Smooth muscle cell of the brain vasculature (primary cell): ENCODE measurements at regions not wholly inside any gene's neighbourhood (a gene's known extent, or its start where the extent isn't known, plus 50 kb on each side); places are given as distances from the start of the nearest gene placed in this dataset.
"Not testable (repeated sequence)": the region's sequence is repeated elsewhere in the genome, so short reads cannot be mapped to it uniquely, and the experiment has no call there.

ENCODE experiments used
- DNase-seq: peaks from one replicate; pipeline ENCODE4 v3.0.0-alpha.2; 2012; ENCODE audit warnings: low read depth, low spot score

DNA sequence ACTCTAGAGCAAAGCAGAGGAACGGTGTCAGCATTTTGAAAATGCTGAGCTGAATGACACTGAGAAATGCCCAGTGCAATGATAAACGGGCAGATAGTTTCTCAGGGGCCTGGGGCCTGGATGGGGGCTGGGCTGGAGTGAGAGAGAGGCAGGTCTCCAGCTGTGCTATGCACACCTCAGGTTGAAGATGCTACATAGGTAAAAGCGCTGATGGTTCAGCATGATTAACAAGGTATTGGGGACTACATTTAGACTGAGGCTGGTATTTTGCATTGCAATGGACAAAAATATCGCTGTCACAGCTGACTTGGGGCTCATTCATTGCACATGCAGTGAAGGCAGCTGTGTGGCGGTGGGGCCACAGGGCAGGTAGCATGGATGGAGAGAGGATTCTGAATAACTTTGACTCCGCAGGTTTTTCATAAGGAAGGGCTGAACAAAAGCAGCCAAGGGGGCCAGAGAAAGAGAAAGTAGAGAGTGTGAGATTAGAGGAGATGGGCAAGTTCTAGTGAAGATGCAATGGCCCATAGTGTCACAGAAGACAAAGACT is 290.8 kb upstream of the ZNF32 start:
- DNase-seq, result no peak

DNA sequence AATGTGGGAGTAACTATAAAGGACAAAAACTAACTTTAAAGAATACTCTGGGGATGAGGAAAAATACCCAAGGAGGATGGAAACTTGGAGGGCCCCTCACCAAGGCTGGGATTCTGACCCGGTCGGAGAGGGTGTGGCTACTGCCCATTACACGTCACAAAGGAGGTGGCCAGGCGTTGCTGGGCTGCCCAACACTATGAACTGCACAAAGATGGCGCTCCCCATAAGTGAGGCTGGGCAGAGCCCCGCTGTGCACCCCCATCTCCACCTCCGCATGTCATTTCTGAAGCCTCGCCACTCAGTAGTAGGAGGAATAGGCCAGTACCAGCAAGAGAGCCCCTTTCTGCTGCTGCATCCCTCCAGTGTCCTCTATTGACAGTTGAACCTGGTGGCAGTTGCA is 290.1 kb upstream of the ZNF32 start:
- no peak for DNase-seq

DNA sequence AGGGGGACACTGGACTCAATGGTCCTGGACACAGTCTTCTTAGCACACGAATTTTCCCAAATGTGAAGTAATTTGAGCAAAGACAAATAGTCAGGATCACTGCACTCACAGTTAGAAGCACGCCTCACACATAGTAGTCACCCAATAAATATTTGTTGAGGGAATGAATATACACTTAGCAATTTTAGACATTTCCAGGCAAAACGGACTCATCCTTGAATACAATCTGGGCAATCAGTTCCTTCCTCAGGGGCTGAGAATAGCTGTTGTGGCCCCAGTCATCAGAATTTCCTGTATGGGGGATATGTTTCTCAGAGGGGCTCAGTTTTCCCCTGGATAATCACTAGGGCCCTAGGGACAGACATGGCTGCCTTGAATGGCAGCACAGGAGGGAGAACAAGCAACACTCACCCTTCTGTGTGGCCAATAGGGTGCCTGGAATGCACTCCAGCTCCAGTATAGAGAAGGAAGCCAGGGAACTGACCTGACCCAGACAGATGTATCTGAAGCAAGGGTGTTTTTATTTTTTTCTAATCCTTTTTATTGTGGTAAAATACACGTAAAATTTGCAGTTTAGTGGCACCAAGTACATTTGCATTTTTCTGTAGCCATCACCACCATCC is 282.7 kb upstream of the ZNF32 start:
- DNase-seq, result peak; percentile 35

DNA sequence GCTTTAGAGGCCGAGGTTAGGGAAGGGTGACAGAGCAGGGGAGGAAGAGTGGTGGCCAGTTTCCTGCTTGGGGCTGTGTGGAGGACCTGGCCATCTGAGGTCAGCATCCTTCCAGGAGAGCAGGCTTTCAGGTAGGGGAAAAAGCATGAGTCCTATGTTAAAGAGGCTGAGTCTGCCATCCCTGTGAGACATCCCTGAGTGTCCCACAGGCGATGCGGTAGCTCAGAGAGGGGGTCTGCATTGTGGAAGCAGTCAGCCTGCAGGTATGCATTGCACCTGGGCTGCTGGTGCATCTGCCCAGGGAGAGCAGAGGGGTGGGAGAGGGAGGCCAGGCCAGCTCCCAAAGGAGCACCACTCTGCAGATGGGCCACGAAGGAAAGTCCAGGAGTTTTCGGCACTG is 282.1 kb upstream of the ZNF32 start:
- no peak for DNase-seq

DNA sequence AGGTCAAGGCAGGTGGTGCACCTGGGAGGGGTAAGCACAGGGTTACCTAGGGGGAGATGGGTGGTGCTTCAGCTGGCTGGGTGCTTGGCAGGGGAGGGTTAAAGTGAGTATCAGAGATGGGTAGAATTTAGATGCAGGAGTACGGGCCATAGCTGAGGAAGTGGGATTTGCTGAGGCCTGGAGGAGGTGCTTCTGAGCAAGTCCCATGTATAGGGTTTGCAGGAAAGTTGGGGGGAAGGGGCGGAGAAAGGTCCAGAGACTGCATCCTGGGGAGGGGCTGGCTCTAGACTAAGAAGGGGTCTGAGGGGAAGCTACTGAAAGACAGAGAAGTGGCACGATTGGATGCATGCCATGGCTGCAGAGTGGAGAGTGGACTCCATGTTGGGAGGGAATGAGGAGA is 281.6 kb upstream of the ZNF32 start:
- DNase-seq, result no peak

DNA sequence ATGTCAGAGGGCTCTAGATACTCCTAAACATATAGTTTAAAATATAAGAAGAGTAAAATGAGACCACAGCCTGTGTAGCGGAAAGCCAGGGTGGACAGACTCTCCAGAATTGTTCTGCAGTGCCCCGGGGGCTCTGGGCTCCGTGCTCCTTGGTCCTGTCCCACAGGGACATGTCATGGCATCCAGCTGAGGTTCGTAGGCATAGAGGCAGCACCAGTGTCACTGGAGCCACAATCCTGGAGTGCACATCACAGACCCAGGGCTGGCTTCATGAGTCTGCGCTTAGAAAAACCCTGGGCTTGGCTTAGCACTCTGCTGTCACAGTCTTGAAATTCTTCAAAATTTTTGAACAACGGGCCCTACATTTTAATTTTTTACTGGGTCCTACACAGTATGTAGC is 280.4 kb upstream of the ZNF32 start:
- DNase-seq, result no peak

DNA sequence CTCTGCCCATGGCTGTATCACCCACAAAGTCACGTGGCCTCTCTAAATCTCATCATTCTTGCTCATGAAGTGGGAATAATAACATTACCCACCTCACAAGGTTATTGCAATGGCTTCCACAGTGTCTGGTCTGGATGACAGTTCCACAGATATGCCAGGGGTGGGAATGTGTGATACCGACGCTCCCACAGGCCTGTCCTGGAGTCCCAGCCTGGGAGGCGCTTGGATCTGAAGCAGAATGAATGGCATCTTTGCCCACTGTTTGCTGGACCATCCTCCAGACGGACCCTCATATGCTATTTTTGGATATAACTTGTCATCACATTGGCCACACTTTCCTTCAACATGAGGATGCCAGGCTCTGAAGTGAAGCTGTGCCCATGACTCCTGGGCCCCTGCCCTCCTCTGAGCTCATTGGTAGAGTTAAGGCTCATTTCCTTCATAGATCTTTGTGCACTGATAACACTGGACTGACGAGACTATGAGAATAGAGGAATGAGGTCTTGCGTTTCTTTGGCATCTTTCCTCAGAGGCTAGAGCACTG is 279.8 kb upstream of the ZNF32 start:
- DNase-seq, result no peak

DNA sequence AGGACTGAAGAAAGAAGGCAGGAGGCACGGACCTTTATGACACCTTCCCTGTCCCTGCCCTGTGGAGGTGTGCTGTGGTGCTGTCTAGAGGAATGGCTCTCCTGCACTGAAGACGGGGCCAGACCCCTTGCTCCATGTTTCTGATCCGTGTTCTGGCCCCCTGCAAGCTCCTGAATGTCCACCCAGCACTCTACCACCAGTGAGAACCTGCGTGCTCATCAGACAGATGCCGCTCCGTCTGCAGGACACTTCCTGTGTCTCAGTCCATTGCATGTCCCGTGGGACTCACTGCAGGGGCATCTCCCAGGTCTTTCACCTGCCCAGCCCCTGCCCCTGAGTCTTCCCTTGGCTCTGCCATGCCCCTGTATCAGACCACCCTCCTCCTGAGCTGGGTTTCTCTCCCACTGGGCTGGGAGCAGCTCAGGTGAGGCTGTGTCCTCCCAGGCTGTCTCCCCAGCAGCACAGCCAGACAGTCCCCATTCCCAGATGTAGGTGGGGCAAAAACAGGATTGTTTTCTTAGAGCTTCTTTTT is 278.3 kb upstream of the ZNF32 start:
- no peak for DNase-seq

DNA sequence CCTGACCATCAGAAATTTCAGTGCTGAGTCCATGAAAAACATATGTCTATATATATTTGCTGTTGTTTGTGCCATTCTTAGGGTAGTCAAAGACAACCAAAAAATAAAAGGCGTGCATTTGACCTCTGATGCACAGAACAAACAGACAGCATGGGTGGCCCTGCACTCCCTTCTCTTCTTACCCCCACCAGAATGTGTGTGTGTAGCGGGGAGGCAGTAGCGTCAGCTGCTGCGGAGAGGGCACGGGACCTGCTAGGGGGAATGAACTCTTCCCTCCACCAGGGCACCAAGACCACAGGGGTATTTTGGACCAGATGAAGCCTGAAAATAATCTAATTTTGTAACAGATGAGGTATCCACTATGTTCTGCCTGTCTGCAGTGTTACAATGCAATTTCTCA is 277.7 kb upstream of the ZNF32 start:
- no peak for DNase-seq

DNA sequence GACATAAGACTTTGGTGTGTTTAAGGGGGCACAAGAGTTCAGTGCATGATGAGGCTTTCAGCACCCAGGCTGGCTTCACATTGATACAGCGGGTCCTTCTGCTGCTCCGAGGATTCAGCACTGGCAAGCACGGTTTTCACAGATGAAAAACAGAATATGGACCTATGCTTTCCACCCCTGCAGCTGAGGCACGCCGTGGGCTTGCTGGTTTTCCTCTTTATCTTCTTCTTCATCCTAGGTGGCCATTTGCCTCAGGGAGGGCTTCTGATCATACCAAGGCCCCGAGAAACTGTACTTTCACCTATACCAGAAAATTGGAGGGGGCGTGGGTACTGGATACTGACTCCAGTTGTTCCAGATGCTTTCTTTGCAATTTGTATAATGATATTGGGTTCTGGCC is 277.1 kb upstream of the ZNF32 start:
- no peak for DNase-seq

DNA sequence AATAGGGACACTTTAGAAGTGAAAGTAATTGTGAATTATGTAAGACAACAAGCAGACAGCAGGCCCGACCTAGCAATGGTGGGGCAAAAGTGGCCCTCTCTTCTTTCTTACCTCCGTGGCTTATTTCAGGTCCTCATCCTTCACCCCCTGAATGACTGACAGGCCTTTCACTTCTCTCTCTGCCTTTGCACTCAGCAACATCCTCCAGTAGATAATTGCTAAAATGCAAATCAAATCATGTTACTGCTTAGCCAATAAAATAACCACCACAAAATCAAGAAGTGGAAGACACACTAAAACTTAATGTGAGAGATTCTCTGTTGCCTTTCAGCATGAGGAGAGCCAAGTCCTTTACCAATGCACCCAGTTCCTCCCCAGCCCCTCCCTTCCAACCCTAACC is 274.6 kb upstream of the ZNF32 start:
- DNase-seq, result no peak

DNA sequence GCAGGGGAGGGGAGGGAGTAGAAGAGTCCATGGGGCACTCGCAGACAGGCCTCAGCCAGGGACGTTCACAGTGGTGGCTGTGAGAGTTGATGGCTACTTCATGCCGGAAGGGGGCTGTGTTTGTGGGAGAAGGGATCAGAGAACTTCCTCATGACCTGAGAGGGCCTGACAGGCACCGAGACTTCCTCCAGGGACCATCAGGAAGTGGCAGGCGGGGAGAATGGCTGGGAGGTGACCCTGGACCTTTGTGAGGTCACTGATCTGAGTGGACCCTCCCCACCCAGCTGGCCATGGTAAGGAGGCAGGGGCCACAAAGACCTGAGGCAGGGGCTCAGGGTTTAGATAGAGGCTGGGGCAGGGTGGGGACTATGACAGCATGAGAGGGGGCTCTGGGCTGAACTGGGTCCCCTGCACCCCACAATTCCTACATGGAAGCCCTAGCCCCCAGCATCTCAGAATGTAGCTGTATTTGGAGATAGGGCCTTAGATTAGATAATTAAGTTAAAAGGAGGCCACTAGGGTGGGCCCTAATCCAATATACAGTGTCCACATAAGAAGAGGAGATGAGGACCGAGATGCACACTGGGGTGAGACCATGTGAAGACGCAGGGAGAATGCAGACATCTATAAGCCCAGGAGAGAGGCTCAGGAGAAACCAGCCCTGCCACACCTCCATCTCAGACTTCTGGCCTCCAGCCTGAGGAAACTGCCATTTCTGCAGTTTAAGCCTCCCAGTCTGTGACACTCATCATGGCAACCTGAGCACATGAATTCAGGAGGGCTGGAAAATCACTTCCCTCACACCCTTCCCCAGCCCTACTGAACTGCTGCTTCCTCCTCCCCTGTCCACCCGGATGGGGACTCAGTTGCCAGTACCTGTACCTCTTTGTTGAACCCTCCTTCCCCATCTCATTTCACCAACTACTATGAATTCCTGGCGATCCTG is 273.9 kb upstream of the ZNF32 start:
- DNase-seq, result no peak

DNA sequence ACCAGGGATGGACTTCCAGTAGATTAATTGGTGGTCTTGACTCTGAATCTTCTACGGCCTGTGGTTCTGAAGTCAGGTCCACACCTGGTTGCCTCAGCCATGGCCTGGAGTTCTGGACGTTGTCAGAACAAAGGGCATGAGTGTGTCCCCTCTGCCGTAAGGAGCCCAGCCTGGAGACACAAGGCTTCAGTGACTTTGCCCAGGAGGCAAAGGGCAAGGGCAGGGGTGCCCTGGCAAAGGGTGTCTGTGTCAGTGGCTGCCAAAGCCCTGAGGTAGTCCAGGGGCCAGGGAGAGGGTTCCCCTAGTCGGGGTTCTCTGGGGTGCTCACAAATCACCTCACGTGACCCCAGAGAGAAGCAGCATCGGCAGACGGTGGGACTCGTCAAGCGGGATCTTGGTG is 273.2 kb upstream of the ZNF32 start:
- DNase-seq, result no peak

DNA sequence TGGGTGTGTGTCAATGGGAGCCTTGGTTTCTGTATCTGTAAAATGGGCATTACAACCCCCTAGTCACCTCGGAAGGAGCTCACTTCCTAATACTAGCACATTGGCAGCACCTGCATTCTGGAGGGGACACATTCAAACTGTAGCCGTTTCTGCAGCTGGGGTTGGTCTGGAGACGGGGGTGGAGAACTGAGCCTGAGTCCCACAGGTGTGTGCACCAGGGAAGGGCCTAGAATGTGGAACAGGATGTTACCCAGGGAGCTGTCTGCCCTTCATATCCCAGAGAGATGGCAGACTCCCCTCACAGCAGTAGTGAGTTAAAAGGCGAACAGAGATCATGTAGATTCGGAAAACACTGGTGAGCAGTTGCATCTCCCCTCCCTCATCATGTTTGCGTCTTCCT is 272.8 kb upstream of the ZNF32 start:
- no peak for DNase-seq

DNA sequence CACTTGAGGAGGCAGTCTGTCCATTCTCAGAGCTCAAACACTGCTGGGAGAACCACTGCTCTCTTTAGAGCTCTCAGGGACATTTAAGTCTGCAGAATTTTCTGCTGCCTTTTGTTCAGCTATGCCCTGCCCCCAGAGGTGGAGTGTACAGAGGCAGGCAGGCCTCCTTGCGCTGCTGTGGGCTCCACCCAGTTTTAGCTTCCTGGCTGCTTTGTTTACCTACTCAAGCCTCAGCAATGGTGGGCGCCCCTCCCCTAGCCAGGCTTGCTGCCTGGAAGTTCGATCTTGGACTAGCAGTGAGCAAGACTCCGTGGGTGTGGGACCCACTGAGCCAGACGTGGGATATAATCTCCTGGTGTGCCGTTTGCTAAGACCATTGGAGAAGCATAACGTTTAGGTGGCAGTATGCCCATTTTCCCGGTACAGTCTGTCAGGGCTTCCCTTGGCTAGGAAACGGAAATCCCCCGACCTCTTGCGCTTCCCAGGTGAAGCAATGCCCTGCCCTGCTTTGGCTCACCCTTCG is 271.6 kb upstream of the ZNF32 start:
- not testable (repeated sequence) for DNase-seq

DNA sequence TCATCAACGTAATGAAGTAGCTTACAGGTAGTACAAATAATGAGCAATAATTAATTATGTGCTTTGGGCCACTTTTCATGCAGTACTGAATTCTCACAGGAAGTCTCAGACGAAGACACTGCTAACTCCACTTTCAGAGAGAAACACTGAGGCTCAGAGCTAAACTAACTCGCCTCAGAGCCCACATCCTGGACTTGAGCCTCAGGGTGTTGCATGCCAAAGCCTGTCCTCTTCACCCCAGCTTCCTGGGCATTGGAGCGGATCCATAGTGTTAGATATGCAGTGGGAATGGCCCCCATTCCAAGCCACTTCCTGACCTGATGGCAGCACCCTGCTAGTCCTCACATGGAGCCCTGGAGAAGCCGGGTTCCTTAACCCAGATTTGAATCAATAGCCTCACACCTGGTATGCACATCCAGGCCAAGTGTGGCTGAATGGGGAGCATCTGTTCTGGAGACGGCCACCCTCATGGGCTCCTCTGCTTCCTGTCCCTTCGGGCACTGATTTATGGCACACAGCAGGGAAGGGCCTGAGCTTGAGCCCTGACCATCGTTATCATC is 265.1 kb upstream of the ZNF32 start:
- DNase-seq, result no peak

DNA sequence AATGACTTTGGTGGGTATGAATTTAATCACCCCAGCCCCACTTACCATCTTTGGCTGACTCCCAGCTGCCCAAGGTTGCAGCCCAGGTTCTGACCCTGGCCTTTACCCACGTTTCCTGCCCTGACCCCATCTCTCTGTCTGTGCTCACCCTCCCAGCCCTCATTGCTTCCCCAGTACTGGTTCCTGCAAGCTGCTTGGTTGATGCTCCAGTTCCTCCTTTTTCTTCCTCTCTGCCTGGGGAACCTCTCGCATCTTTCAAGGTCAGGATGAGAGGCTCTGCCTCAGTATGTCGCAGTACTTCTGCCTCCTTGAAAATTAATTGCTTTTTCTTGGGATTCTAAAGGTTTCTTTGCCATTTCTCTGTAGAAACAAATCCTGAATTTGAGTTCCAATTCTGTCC is 263.8 kb upstream of the ZNF32 start:
- no peak for DNase-seq

DNA sequence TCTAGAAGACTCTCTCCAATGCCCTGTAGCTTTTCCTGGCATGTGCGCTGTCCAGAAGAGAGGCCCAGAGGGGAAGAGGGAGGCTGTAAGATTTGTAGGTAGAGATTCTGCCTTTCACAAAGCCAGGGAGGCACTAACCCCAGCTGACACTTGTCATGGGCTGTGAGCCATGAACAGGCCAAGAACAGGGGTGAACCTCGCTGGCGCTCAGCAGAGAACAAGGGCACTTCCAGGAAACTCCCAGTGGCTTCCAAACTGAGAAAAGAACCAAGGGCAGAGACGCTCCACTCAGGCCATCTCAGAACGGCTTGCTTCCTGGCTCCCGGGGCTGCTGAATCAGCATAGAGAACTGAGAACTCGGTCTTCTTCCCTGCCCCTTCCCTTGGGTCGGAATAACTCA is 257.8 kb upstream of the ZNF32 start:
- no peak for DNase-seq

DNA sequence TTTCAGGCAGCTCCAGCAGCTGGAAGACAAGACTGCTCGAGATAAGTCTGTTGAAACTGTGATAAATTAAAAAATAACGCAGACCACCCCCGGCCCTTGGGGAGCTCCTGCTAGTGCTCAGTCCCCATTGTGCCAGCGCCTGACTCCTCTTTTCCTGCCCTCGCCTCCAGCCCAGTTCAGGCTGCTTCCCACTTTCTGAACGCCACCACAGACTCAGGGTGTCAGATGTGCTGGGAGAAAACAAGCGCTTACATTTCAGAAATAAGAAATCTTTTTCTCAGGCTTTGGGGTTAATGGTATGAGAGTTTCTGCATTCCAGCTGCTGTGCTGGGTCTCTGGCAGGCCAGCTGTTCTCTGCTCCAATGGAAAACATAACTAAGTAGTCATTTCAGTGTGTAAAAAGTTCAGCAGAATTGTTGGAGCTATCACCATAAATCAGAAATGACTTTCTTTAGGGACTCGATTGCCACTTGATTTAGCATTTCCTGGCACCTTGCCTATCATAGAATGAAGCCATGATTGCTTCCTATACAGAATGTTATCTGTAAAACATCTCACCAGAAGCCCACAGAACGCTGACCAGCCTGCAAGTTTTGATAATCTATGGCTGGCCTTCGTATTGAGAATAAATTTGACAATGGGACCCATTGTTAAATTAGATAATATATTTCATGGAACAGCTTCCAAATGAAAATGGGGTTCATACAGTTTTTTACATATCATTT is 257.0 kb upstream of the ZNF32 start:
- DNase-seq, result no peak

DNA sequence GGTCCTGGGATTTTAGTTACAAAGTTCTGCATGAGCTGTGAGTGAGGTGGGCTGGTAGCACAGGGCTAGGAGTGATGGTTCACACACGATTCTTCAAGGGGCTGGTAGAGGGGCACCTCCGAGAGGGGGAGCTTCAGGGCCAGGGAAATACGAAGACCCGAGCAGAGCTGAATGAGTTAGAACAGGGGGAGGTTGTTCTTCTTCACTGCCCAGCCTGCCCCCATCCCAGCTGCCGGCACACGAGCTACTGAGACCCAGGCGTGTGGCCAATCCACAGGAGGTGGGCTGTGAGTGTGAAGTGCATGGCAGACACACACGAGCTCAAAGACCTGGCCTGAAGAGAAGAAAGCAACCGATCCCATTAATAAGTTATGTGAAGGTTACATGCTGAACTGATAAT is 256.2 kb upstream of the ZNF32 start:
- no peak for DNase-seq

DNA sequence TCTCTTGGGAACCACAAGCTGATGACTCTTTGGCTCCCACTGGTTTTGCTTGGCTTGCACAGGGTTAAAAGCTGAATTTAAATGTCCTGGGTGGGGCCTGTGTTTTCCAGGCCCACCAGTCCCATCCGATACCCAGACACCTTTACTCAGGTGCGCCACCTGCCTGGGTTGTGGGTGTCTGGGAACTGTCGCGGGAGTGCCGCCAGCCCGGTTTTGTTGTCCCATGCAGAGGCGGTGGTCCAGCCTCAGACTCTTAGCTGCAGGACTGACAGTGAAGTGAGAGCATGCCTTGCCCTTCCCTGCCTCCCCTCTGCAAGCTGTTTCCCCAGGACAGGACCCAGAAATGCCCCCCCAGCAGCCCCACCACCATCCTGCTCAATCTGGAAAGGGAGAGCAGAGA is 255.6 kb upstream of the ZNF32 start:
- DNase-seq, result no peak
